Stomach (tissue), 4 donors: ENCODE measurements at regions not wholly inside any gene's neighbourhood (a gene's known extent, or its start where the extent isn't known, plus 50 kb on each side); places are given as distances from the start of the nearest gene placed in this dataset.

Source experiments
- EP300 ChIP-seq: sonication (generic); formaldehyde crosslinking; IDR thresholded peaks from one replicate; pipeline ENCODE4 v1.6.1; 2017; ENCODE audit warnings: antibody characterized with exemption
- POLR2A ChIP-seq, 4 donors: fragments of 450-650 bp; IDR thresholded peaks; one replicate each; pipeline ENCODE4 v1.6.1; 2016; ENCODE audit warnings: antibody characterized with exemption in 4 of 4, control low read depth in 2 of 4, mild to moderate bottlenecking in 1 of 4, moderate library complexity in 1 of 4
- POLR2AphosphoS5 ChIP-seq, 3 donors: sonication (generic); formaldehyde crosslinking; IDR thresholded peaks; one replicate each; pipeline ENCODE4 v1.6.1; 2016; ENCODE audit warnings: antibody characterized with exemption in 3 of 3
- TF ChIP-seq, protein P1 (sequence below), 7 experiments: fragments of 450-650 bp in 4 of 7; fragments of 200-600 bp in 3 of 7; sonication (generic) in 3 of 7; IDR thresholded peaks; one replicate each; pipeline ENCODE4 v1.5.1; 2016 to 2019; ENCODE audit warnings: antibody characterized with exemption in 7 of 7, control low read depth in 2 of 7, mild to moderate bottlenecking in 1 of 7

DNA sequence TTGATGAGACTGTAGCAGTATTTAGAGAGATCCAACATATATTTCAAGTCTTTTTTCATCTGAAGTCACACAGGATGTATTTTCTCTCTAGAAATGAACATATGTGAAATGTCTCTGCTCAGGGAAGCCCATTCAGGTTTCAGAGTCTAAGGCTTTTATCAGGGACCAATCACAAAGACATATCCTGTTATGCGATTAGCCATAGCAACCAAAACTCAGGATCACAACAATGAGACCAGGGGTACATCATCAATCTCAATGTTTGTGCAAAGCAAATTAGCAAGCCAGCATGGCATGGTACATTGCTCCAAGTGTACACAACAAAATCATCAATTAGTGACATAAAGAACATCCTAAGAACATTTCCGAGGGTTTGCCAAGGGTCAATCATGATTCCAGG is 99.2 kb upstream of the AMN1 start:
- TF ChIP-seq EP300 (no peak), POLR2AphosphoS5 (IDR thresholded peaks at IDR 0.05) (no peak), POLR2A (IDR thresholded peaks at IDR 0.05) (no peak)
- TF ChIP-seq, protein P1, sequence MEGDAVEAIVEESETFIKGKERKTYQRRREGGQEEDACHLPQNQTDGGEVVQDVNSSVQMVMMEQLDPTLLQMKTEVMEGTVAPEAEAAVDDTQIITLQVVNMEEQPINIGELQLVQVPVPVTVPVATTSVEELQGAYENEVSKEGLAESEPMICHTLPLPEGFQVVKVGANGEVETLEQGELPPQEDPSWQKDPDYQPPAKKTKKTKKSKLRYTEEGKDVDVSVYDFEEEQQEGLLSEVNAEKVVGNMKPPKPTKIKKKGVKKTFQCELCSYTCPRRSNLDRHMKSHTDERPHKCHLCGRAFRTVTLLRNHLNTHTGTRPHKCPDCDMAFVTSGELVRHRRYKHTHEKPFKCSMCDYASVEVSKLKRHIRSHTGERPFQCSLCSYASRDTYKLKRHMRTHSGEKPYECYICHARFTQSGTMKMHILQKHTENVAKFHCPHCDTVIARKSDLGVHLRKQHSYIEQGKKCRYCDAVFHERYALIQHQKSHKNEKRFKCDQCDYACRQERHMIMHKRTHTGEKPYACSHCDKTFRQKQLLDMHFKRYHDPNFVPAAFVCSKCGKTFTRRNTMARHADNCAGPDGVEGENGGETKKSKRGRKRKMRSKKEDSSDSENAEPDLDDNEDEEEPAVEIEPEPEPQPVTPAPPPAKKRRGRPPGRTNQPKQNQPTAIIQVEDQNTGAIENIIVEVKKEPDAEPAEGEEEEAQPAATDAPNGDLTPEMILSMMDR (IDR thresholded peaks at IDR 0.05) = no peak
